Mesodermal cell (in vitro differentiated cells): ENCODE measurements at regions not wholly inside any gene's neighbourhood (a gene's known extent, or its start where the extent isn't known, plus 50 kb on each side); places are given as distances from the start of the nearest gene placed in this dataset.

Experiments
- H3K27ac ChIP-seq: 2 replicates; pipeline ENCODE4 v1.7.0; 2013; ENCODE audit warnings: mild to moderate bottlenecking, low read depth, low read length, moderate library complexity; ENCODE audit not compliant: severe bottlenecking
- H3K36me3 ChIP-seq: 2 replicates; pipeline ENCODE4 v1.7.1; 2013; ENCODE audit warnings: mild to moderate bottlenecking, low read length, moderate library complexity; ENCODE audit not compliant: control insufficient read depth, insufficient read depth
- H3K4me1 ChIP-seq: one replicate; pipeline ENCODE4 v1.7.1; 2013; ENCODE audit warnings: mild to moderate bottlenecking, low read length; ENCODE audit not compliant: insufficient read depth, control insufficient read depth, poor library complexity, severe bottlenecking
- H3K4me3 ChIP-seq: 2 replicates; pipeline ENCODE4 v1.7.0; 2013; ENCODE audit warnings: low read length, control low read depth, mild to moderate bottlenecking; ENCODE audit not compliant: insufficient read depth, poor library complexity, severe bottlenecking; ENCODE audit errors: extremely low read depth
- H3K9me3 ChIP-seq: 2 replicates; pipeline ENCODE4 v1.7.1; 2013; ENCODE audit warnings: mild to moderate bottlenecking, low read length, moderate library complexity; ENCODE audit not compliant: control insufficient read depth
- WGBS, 2 experiments: methylation state at CpG; one replicate each; pipeline ENCODE4 v1.1.5; 2013; ENCODE audit warnings: missing lambda C conversion rate in 2 of 2; ENCODE audit not compliant: insufficient coverage in 2 of 2; 5-methylcytosine and 5-hydroxymethylcytosine counted together

GRCh38 chr7:4394736-4395135 lies 287.4 kb upstream of the FOXK1 start:
- no peak overlapping the region for H3K4me3 ChIP-seq
- no peak overlapping the region for H3K27ac ChIP-seq
- H3K9me3 ChIP-seq: peaks cover 18% of the 10 kb centered on the region
- H3K4me1 ChIP-seq: no peaks in the 10 kb centered on the region
- 14 to 61% methylated on average over 2 to 5 of the region's 5 CpGs for WGBS, 2 experiments
- H3K36me3 ChIP-seq: no peaks in the 10 kb centered on the region

- Histone ChIP-seq H3K9me3 (peaks cover 18% of the 10 kb centered on the region), H3K4me3 (no peak overlapping the region), H3K27ac (no peak overlapping the region), H3K36me3 (no peaks in the 10 kb centered on the region), H3K4me1 (no peaks in the 10 kb centered on the region)
- 74 to 80% methylated on average over 4 of the region's 4 CpGs for WGBS, 2 experiments
Observed at GRCh38 chr7:4399121-4399520, 283.0 kb upstream of the FOXK1 start.

GRCh38 chr7:4399596-4399995 lies 282.5 kb upstream of the FOXK1 start:
- H3K9me3 ChIP-seq: peaks cover 16% of the 10 kb centered on the region
- 74 to 82% methylated on average over 2 to 6 of the region's 8 CpGs for WGBS, 2 experiments
- H3K4me3 ChIP-seq: no peak overlapping the region
- H3K27ac ChIP-seq: no peak overlapping the region
- H3K36me3 ChIP-seq: no peaks in the 10 kb centered on the region
- no peaks in the 10 kb centered on the region for H3K4me1 ChIP-seq

- H3K36me3 ChIP-seq: no peaks in the 10 kb centered on the region
- no peaks in the 10 kb centered on the region for H3K4me1 ChIP-seq
- no peaks in the 10 kb centered on the region for H3K9me3 ChIP-seq
- WGBS, 2 experiments: 56 to 64% methylated on average over 5 to 6 of the region's 7 CpGs
- no peak overlapping the region for H3K27ac ChIP-seq
- no peak overlapping the region for H3K4me3 ChIP-seq
Observed at GRCh38 chr7:4406288-4407058, 275.6 kb upstream of the FOXK1 start.

GRCh38 chr7:4409946-4410345 lies 272.1 kb upstream of the FOXK1 start:
- Histone ChIP-seq H3K36me3 (no peaks in the 10 kb centered on the region), H3K4me1 (no peaks in the 10 kb centered on the region), H3K4me3 (no peak overlapping the region), H3K9me3 (peaks cover 6% of the 10 kb centered on the region), H3K27ac (no peak overlapping the region)
- 73% methylated on average over 2 of the region's 10 CpGs; no CpG with 5 or more reads in 1 of the 2 experiments for WGBS, 2 experiments

- H3K36me3 ChIP-seq: no peaks in the 10 kb centered on the region
- H3K27ac ChIP-seq: no peak overlapping the region
- no peaks in the 10 kb centered on the region for H3K4me1 ChIP-seq
- no peak overlapping the region for H3K4me3 ChIP-seq
- H3K9me3 ChIP-seq: peaks cover 18% of the 10 kb centered on the region
- WGBS, 2 experiments: 76 to 77% methylated on average over 24 to 25 of the region's 26 CpGs
Observed at GRCh38 chr7:4416396-4417056, 265.6 kb upstream of the FOXK1 start.

- WGBS, 2 experiments: 70 to 87% methylated on average over 3 to 4 of the region's 7 CpGs
- Histone ChIP-seq H3K4me3 (no peak overlapping the region), H3K9me3 (peaks cover 23% of the 10 kb centered on the region)
Observed at GRCh38 chr7:4428526-4428925, 253.6 kb upstream of the FOXK1 start.

GRCh38 chr7:4430227-4430626 lies 251.9 kb upstream of the FOXK1 start:
- Histone ChIP-seq H3K36me3 (no peaks in the 10 kb centered on the region), H3K27ac (no peak overlapping the region), H3K9me3 (peaks cover 18% of the 10 kb centered on the region), H3K4me1 (no peaks in the 10 kb centered on the region), H3K4me3 (no peak overlapping the region)
- no CpG with 5 or more reads among the region's 1 CpG for WGBS, 2 experiments

More at GRCh38 chr7:4428526-4428925, 253.6 kb upstream of the FOXK1 start:
- H3K36me3 ChIP-seq: no peaks in the 10 kb centered on the region
- no peaks in the 10 kb centered on the region for H3K4me1 ChIP-seq
- no peak overlapping the region for H3K27ac ChIP-seq

- Histone ChIP-seq H3K36me3 (no peaks in the 10 kb centered on the region), H3K4me3 (no peak overlapping the region), H3K9me3 (peaks cover 16% of the 10 kb centered on the region), H3K4me1 (no peaks in the 10 kb centered on the region), H3K27ac (no peak overlapping the region)
- 85 to 90% methylated on average over 13 of the region's 13 CpGs for WGBS, 2 experiments
Observed at GRCh38 chr7:4434306-4434705, 247.8 kb upstream of the FOXK1 start.

- Histone ChIP-seq H3K36me3 (no peaks in the 10 kb centered on the region), H3K9me3 (peaks cover 16% of the 10 kb centered on the region), H3K27ac (no peak overlapping the region), H3K4me3 (no peak overlapping the region), H3K4me1 (no peaks in the 10 kb centered on the region)
- 78% methylated on average over 2 of the region's 5 CpGs; no CpG with 5 or more reads in 1 of the 2 experiments for WGBS, 2 experiments
Observed at GRCh38 chr7:4436361-4436895, 245.7 kb upstream of the FOXK1 start.

GRCh38 chr7:4436936-4437335 lies 245.2 kb upstream of the FOXK1 start:
- H3K4me1 ChIP-seq: no peaks in the 10 kb centered on the region
- H3K4me3 ChIP-seq: no peak overlapping the region
- WGBS, 2 experiments: 0% methylated on average over 1 of the region's 3 CpGs
- H3K27ac ChIP-seq: no peak overlapping the region
- H3K36me3 ChIP-seq: no peaks in the 10 kb centered on the region
- peaks cover 15% of the 10 kb centered on the region for H3K9me3 ChIP-seq
